CD1c-positive myeloid dendritic cell (primary cell): ENCODE measurements at regions not wholly inside any gene's neighbourhood (a gene's known extent, or its start where the extent isn't known, plus 50 kb on each side); places are given as distances from the start of the nearest gene placed in this dataset.
"Not testable (repeated sequence)": the region's sequence is repeated elsewhere in the genome, so short reads cannot be mapped to it uniquely, and the experiment has no call there.

Experiments
- DNase-seq: peaks from one replicate; pipeline ENCODE4 v3.0.0-alpha.2; 2016; ENCODE audit errors: extremely low spot score

GRCh38 chr9:95584176-95584575 is 67.4 kb upstream of the PTCH1 start:
- no peak for DNase-seq

- DNase-seq: no peak
Measured at GRCh38 chr9:95581900-95582299, 65.1 kb upstream of the PTCH1 start.

- no peak for DNase-seq
Measured at GRCh38 chr9:95580812-95581761, 64.3 kb upstream of the PTCH1 start.

GRCh38 chr9:95574866-95575553 is 58.2 kb upstream of the PTCH1 start:
- no peak for DNase-seq

GRCh38 chr9:95574176-95574575 is 57.4 kb upstream of the PTCH1 start:
- DNase-seq: no peak

- no peak for DNase-seq
Measured at GRCh38 chr9:95573463-95573862, 56.7 kb upstream of the PTCH1 start.

- no peak for DNase-seq
Measured at GRCh38 chr9:95572381-95573151, 55.8 kb upstream of the PTCH1 start.

GRCh38 chr9:95570646-95571045 is 53.9 kb upstream of the PTCH1 start:
- DNase-seq: no peak

- no peak for DNase-seq
Measured at GRCh38 chr9:95570150-95570549, 53.4 kb upstream of the PTCH1 start.

GRCh38 chr9:95568735-95569134 is 52.0 kb upstream of the PTCH1 start:
- DNase-seq: not testable (repeated sequence)
